IMR-90 (cell line): ENCODE measurements at regions not wholly inside any gene's neighbourhood (a gene's known extent, or its start where the extent isn't known, plus 50 kb on each side); places are given as distances from the start of the nearest gene placed in this dataset.

Experiments
- ATAC-seq: fragments of 200-7000 bp; cut with Tn5 transposase; 2 replicates; pipeline ENCODE4 v1.9.1; 2020; ENCODE audit warnings: low read depth, mild to moderate bottlenecking, moderate library complexity
- BruUV-seq: library from RNA; stranded (reverse); fragments of 400-500 nt; replicated peaks from 2 replicates; lab custom pipeline; 2021; lab: Mats Ljungman, UMichigan
- CTCF ChIA-PET: fragments of 300-600 bp; formaldehyde crosslinking; extraction: SDS; loops from one replicate; lab custom pipeline; 2021; ENCODE audit warnings: antibody characterized with exemption; lab: Yijun Ruan, JAX
- POLR2A ChIA-PET: fragments of 300-600 bp; sonication (Branson Sonifier 250); formaldehyde crosslinking; loops from one replicate; lab custom pipeline; 2022; ENCODE audit warnings: antibody characterized with exemption; ENCODE audit not compliant: unreplicated experiment; lab: Charles Lee
- DNase-seq: peaks from one replicate; pipeline ENCODE4 v3.0.0; 2013
- H2AFZ ChIP-seq: replicated peaks from 2 replicates; pipeline ENCODE3; 2013; ENCODE audit warnings: low read length, mild to moderate bottlenecking; ENCODE audit not compliant: poor library complexity
- H2AK5ac ChIP-seq: 2 replicates; pipeline ENCODE4 v1.6.1; 2013; ENCODE audit warnings: low read depth, low read length, inconsistent platforms
- H2AK9ac ChIP-seq: replicated peaks from 2 replicates; pipeline ENCODE3; 2013; ENCODE audit warnings: mild to moderate bottlenecking, low read depth, low read length, moderate library complexity; ENCODE audit not compliant: poor library complexity
- H2BK120ac ChIP-seq: 2 replicates; pipeline ENCODE4 v1.6.1; 2013; ENCODE audit warnings: low read depth, low read length, inconsistent platforms
- H2BK15ac ChIP-seq: 3 replicates; pipeline ENCODE4 v1.6.1; 2013; ENCODE audit warnings: low read depth, low read length, inconsistent platforms
- H2BK20ac ChIP-seq: 2 replicates; pipeline ENCODE4 v1.6.1; 2013; ENCODE audit warnings: low read depth, mild to moderate bottlenecking, inconsistent platforms, low read length, moderate library complexity
- H2BK5ac ChIP-seq: 2 replicates; pipeline ENCODE4 v1.6.1; 2013; ENCODE audit warnings: mild to moderate bottlenecking, low read depth, low read length, inconsistent platforms; ENCODE audit not compliant: poor library complexity, severe bottlenecking
- H3K14ac ChIP-seq: replicated peaks from 2 replicates; pipeline ENCODE4 v1.6.1; 2013; ENCODE audit warnings: low read depth, low read length, inconsistent platforms
- H3K18ac ChIP-seq: 2 replicates; pipeline ENCODE4 v1.6.1; 2013; ENCODE audit warnings: low read depth, low read length, control low read depth
- H3K23ac ChIP-seq: 2 replicates; pipeline ENCODE4 v1.6.1; 2013; ENCODE audit warnings: low read depth, low read length, inconsistent platforms
- H3K27ac ChIP-seq: 2 replicates; pipeline ENCODE4 v1.5.1; 2013; ENCODE audit warnings: mild to moderate bottlenecking, control low read depth, low read length; ENCODE audit not compliant: insufficient read depth
- H3K27me3 ChIP-seq: 2 replicates; pipeline ENCODE4 v1.6.1; 2013; ENCODE audit warnings: low read length; ENCODE audit not compliant: control insufficient read depth, insufficient read depth
- H3K36me3 ChIP-seq: 2 replicates; pipeline ENCODE4 v1.6.1; 2013; ENCODE audit warnings: low read length, mixed read lengths; ENCODE audit not compliant: control insufficient read depth, insufficient read depth
- H3K4ac ChIP-seq: 2 replicates; pipeline ENCODE4 v1.6.1; 2013; ENCODE audit warnings: low read depth, low read length, inconsistent platforms
- H3K4me1 ChIP-seq: 2 replicates; pipeline ENCODE4 v1.6.1; 2013; ENCODE audit warnings: low read length, mixed read lengths; ENCODE audit not compliant: control insufficient read depth, insufficient read depth
- H3K4me2 ChIP-seq: 2 replicates; pipeline ENCODE4 v1.6.1; 2013; ENCODE audit warnings: low read depth, mild to moderate bottlenecking, control low read depth, low read length, moderate library complexity
- H3K4me3 ChIP-seq: 2 replicates; pipeline ENCODE4 v1.5.1; 2013; ENCODE audit warnings: low read depth, mild to moderate bottlenecking, control low read depth, low read length, moderate library complexity; ENCODE audit not compliant: insufficient read depth
- H3K56ac ChIP-seq: 2 replicates; pipeline ENCODE4 v1.6.1; 2013; ENCODE audit warnings: low read length, inconsistent platforms; ENCODE audit not compliant: insufficient read depth; ENCODE audit errors: extremely low read depth
- H3K79me1 ChIP-seq, 2 experiments: 2 replicates each; pipeline ENCODE4 v1.6.1; 2013; ENCODE audit warnings: low read length in 2 of 2, inconsistent platforms in 1 of 2, low read depth in 1 of 2
- H3K9ac ChIP-seq: 2 replicates; pipeline ENCODE4 v1.6.1; 2013; ENCODE audit warnings: low read depth, low read length, control low read depth
- H3K9me1 ChIP-seq: 2 replicates; pipeline ENCODE4 v1.6.1; 2013; ENCODE audit warnings: low read length, inconsistent platforms; ENCODE audit not compliant: insufficient read depth
- H3K9me3 ChIP-seq: 2 replicates; pipeline ENCODE4 v1.6.1; 2013; ENCODE audit warnings: low read length; ENCODE audit not compliant: control insufficient read depth, insufficient read depth
- H4K20me1 ChIP-seq: 2 replicates; pipeline ENCODE4 v1.6.1; 2013; ENCODE audit warnings: low read length, inconsistent platforms; ENCODE audit not compliant: insufficient read depth
- H4K5ac ChIP-seq: 2 replicates; pipeline ENCODE4 v1.6.1; 2013; ENCODE audit warnings: mild to moderate bottlenecking, low read depth, low read length, control low read depth
- H4K8ac ChIP-seq, 2 experiments: 2 replicates each; pipeline ENCODE4 v1.6.1; 2013; ENCODE audit warnings: low read depth in 2 of 2, low read length in 2 of 2, control low read depth in 1 of 2, inconsistent platforms in 1 of 2
- H4K91ac ChIP-seq: 2 replicates; pipeline ENCODE4 v1.6.1; 2013; ENCODE audit warnings: low read depth, low read length, inconsistent platforms; ENCODE audit not compliant: insufficient read depth
- dilution Hi-C: fragments of 300-500 bp; cut with HindIII; formaldehyde crosslinking; loops from one replicate; pipeline ENCODE4 v1.14.3; 2018; ENCODE audit warnings: low sequenced_read_pairs; ENCODE audit not compliant: unreplicated experiment
- in situ Hi-C: fragments of 300-500 bp; cut with MboI; formaldehyde crosslinking; loops from 3 replicates; pipeline ENCODE4 v1.14.3; 2019; ENCODE audit warnings: low sequenced_read_pairs, inconsistent platforms, mixed read lengths
- intact Hi-C: fragments of 100-400 bp; cut with micrococcal nuclease; formaldehyde crosslinking; loops from 2 replicates; pipeline ENCODE4 v1.10.0; 2022
- TF ChIP-seq, protein P1 (sequence below): conservative IDR thresholded peaks from 2 replicates; pipeline ENCODE4 v1.5.1; 2012; ENCODE audit warnings: mild to moderate bottlenecking, low read depth, low read length, improper control_type of control experiment

DNA sequence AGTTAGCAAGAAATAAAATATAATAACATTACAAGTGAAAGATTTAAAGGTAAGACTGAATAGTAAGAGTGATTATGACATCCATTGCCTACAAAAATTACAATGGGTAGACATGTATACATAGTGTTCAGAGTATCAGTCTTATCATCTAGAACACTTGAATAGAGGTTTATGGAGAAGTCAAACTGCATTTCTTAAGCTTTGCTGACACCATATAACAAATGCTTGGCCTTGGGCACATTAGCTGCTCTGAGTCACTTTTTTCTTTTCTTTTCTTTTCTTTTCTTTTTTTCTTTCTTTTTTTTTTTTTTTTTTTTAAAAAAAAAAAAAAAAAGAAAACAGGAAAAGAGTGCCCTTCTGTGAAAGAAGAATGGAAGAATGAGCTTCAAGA, 220.0 kb downstream of the SPCS3 start:
- H3K9me3 ChIP-seq, result no peaks in the 10 kb centered on the region
- peaks cover 3% of the 10 kb centered on the region for H3K9me1 ChIP-seq
- no peak overlapping the region for H3K4me3 ChIP-seq
- no peak overlapping the region for H4K5ac ChIP-seq
- H2BK120ac ChIP-seq, result no peak overlapping the region
- H2BK15ac ChIP-seq, result no peak overlapping the region
- no peak overlapping the region for H2BK5ac ChIP-seq
- no peaks in the 10 kb centered on the region for H3K79me1 ChIP-seq
- TF ChIP-seq, protein P1, sequence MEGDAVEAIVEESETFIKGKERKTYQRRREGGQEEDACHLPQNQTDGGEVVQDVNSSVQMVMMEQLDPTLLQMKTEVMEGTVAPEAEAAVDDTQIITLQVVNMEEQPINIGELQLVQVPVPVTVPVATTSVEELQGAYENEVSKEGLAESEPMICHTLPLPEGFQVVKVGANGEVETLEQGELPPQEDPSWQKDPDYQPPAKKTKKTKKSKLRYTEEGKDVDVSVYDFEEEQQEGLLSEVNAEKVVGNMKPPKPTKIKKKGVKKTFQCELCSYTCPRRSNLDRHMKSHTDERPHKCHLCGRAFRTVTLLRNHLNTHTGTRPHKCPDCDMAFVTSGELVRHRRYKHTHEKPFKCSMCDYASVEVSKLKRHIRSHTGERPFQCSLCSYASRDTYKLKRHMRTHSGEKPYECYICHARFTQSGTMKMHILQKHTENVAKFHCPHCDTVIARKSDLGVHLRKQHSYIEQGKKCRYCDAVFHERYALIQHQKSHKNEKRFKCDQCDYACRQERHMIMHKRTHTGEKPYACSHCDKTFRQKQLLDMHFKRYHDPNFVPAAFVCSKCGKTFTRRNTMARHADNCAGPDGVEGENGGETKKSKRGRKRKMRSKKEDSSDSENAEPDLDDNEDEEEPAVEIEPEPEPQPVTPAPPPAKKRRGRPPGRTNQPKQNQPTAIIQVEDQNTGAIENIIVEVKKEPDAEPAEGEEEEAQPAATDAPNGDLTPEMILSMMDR, result no peak
- ATAC-seq, result no peak
- ChIA-PET CTCF (interaction anchor here (1.4 kb wide), 1 partner anchor 10 kb away, joined by 7 read pairs; no protein-coding TSS in a partner anchor), POLR2A (interaction anchor here (0.7 kb wide), 1 partner anchor 115 kb away, joined by 19 read pairs; no protein-coding TSS in a partner anchor)
- H3K27me3 ChIP-seq, result no peaks in the 10 kb centered on the region
- no peak overlapping the region for H3K14ac ChIP-seq
- H3K56ac ChIP-seq, result no peak overlapping the region
- in situ Hi-C loops, result no loop called here
- no peaks in the 10 kb centered on the region for H4K20me1 ChIP-seq
- no peaks in the 10 kb centered on the region for H3K36me3 ChIP-seq
- H3K4me1 ChIP-seq, result peaks cover 3% of the 10 kb centered on the region; the same call in 1 of the 2 replicates
- H3K27ac ChIP-seq, result no peak overlapping the region
- intact Hi-C loops, result no loop called here
- H3K4me2 ChIP-seq, result no peak overlapping the region
- no peak overlapping the region for H2AK9ac ChIP-seq
- H3K9ac ChIP-seq, result no peak overlapping the region
- H4K91ac ChIP-seq, result no peak overlapping the region
- H2AK5ac ChIP-seq, result no peak overlapping the region
- BruUV-seq, result no TSS peak
- H4K8ac ChIP-seq, result no peak overlapping the region
- DNase-seq, result peak; percentile 34
- no peak overlapping the region for H2AFZ ChIP-seq
- H3K4ac ChIP-seq, result no peak overlapping the region
- no peak overlapping the region for H2BK20ac ChIP-seq
- no peak overlapping the region for H3K23ac ChIP-seq
- H3K18ac ChIP-seq, result no peak overlapping the region
- dilution Hi-C loops, result no loop called here
